Fibroblast of pulmonary artery (primary cell): ENCODE measurements at regions not wholly inside any gene's neighbourhood (a gene's known extent, or its start where the extent isn't known, plus 50 kb on each side); places are given as distances from the start of the nearest gene placed in this dataset.

Experiments used
- DNase-seq: peaks from one replicate; pipeline ENCODE4 v3.0.0-alpha.2; 2010; ENCODE audit warnings: low read depth
- H3K4me3 ChIP-seq: replicated peaks from 2 replicates; pipeline ENCODE4 v1.5.1; 2011; ENCODE audit warnings: low read depth, mild to moderate bottlenecking, control low read depth, low read length, moderate library complexity
- TF ChIP-seq, protein P1 (sequence below): IDR thresholded peaks from 2 replicates; pipeline ENCODE4 v1.5.1; 2011; ENCODE audit warnings: mild to moderate bottlenecking, control low read depth, low read length, inconsistent platforms; ENCODE audit errors: missing control alignments

DNA sequence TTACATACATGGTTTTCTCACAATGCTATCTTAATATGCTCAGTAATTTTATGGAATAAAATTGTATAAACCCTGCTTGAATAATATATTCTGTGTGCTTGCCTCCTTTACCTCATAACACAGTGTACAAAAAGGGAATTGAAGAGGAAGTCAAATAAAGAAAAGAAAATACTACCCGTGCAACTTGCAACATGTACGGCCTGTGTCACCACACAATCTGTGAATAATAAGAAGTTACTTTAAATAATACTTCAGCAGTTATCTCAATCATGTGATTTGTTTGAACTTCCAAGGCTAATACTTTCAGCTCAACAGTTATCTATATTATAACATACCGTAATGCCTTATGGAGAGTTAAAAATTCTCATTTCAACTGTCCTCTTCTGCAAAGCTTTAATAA, 58.1 kb upstream of the SATB1 start:
- H3K4me3 ChIP-seq: no peak overlapping the region

GRCh38 chr3:18481946-18482548, 56.9 kb upstream of the SATB1 start:
- TF ChIP-seq, protein P1, sequence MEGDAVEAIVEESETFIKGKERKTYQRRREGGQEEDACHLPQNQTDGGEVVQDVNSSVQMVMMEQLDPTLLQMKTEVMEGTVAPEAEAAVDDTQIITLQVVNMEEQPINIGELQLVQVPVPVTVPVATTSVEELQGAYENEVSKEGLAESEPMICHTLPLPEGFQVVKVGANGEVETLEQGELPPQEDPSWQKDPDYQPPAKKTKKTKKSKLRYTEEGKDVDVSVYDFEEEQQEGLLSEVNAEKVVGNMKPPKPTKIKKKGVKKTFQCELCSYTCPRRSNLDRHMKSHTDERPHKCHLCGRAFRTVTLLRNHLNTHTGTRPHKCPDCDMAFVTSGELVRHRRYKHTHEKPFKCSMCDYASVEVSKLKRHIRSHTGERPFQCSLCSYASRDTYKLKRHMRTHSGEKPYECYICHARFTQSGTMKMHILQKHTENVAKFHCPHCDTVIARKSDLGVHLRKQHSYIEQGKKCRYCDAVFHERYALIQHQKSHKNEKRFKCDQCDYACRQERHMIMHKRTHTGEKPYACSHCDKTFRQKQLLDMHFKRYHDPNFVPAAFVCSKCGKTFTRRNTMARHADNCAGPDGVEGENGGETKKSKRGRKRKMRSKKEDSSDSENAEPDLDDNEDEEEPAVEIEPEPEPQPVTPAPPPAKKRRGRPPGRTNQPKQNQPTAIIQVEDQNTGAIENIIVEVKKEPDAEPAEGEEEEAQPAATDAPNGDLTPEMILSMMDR: no peak
- DNase-seq: no peak
- no peak overlapping the region for H3K4me3 ChIP-seq

More for the DNA sequence above, 58.1 kb upstream of the SATB1 start:
- TF ChIP-seq, protein P1: no peak
- no peak for DNase-seq

GRCh38 chr3:18477620-18478019, 52.5 kb upstream of the SATB1 start:
- TF ChIP-seq, protein P1: no peak
- no peak for DNase-seq
- H3K4me3 ChIP-seq: no peak overlapping the region
